HCT116 (cell line): ENCODE measurements at regions not wholly inside any gene's neighbourhood (a gene's known extent, or its start where the extent isn't known, plus 50 kb on each side); places are given as distances from the start of the nearest gene placed in this dataset.

Experiments
- ATAC-seq: fragments of 200-7000 bp; cut with Tn5 transposase; 2 replicates; pipeline ENCODE4 v1.9.1; 2020; ENCODE audit warnings: mild to moderate bottlenecking, moderate library complexity
- BruUV-seq: library from RNA; stranded (reverse); fragments of 400-500 nt; replicated peaks from 2 replicates; lab custom pipeline; 2021; lab: Mats Ljungman, UMichigan
- CTCF ChIA-PET: fragments of 300-600 bp; sonication (Branson Sonifier 250); formaldehyde crosslinking; loops from one replicate; lab custom pipeline; 2021; ENCODE audit warnings: antibody characterized with exemption; lab: Charles Lee
- POLR2A ChIA-PET: fragments of 300-600, 350-600 bp; sonication (Branson Sonifier 250); formaldehyde crosslinking; loops from one replicate; lab custom pipeline; 2021; ENCODE audit warnings: antibody characterized with exemption; lab: Charles Lee
- RAD21 ChIA-PET, 2 experiments: fragments of 300-600 bp; sonication (Branson Sonifier 250); formaldehyde crosslinking; loops; one replicate each; lab custom pipeline; 2023; ENCODE audit warnings: low total read pairs in 2 of 2; ENCODE audit not compliant: uncharacterized antibody in 2 of 2, unreplicated experiment in 2 of 2, low non-redundant PET in 1 of 2; lab: Charles Lee
- DNase-seq: peaks from one replicate; pipeline ENCODE4 v3.0.0-alpha.2; 2010; ENCODE audit warnings: low read depth, low spot score
- H2AFZ ChIP-seq: fragments of 200-600 bp; shearing (Covaris generic), sonication (generic); 2 replicates; pipeline ENCODE4 v1.6.1; 2017; ENCODE audit warnings: low read depth, mixed run types, mixed read lengths, antibody characterized with exemption, low read length; ENCODE audit not compliant: poor library complexity, severe bottlenecking
- H3K27ac ChIP-seq: 2 replicates; pipeline ENCODE4 v1.5.1; 2012; ENCODE audit warnings: low read depth, low read length
- H3K27me3 ChIP-seq: fragments of 200-600 bp; sonication (generic); 2 replicates; pipeline ENCODE4 v1.6.1; 2016; ENCODE audit warnings: mixed run types, low read length, mixed read lengths; ENCODE audit not compliant: insufficient read depth
- H3K36me3 ChIP-seq, 2 experiments: fragments of 200-500 bp in 1 of 2; fragments of 200-600 bp in 1 of 2; sonication (Bioruptor generic) in 1 of 2; sonication (generic) in 1 of 2; 2 replicates each; pipeline versions ENCODE4 v1.5.1 to v1.6.1; 2014 to 2016; ENCODE audit warnings: low read length in 2 of 2, inconsistent platforms in 1 of 2, mixed read lengths in 1 of 2, mixed run types in 1 of 2; ENCODE audit not compliant: insufficient read depth in 2 of 2, control insufficient read depth in 1 of 2
- H3K4me1 ChIP-seq, 2 experiments: fragments of 200-600 bp in 1 of 2; sonication (generic) in 1 of 2; 2 replicates each; pipeline versions ENCODE4 v1.5.1 to v1.6.1; 2012 to 2017; ENCODE audit warnings: low read length in 2 of 2, inconsistent platforms in 1 of 2, mild to moderate bottlenecking in 1 of 2, mixed read lengths in 1 of 2, mixed run types in 1 of 2, moderate library complexity in 1 of 2; ENCODE audit not compliant: insufficient read depth in 2 of 2, control insufficient read depth in 1 of 2
- H3K4me2 ChIP-seq: fragments of 200-600 bp; sonication (generic); 2 replicates; pipeline ENCODE4 v1.6.1; 2017; ENCODE audit warnings: mixed run types, low read length, mixed read lengths
- H3K4me3 ChIP-seq, 2 experiments: fragments of 200-600 bp in 1 of 2; sonication (generic) in 1 of 2; replicated peaks in 1 of 2; 2 replicates each; pipeline ENCODE4 v1.5.1; 2011 to 2016; ENCODE audit warnings: low read length in 2 of 2, control low read depth in 1 of 2, low read depth in 1 of 2, mild to moderate bottlenecking in 1 of 2, mixed read lengths in 1 of 2, mixed run types in 1 of 2
- H3K79me2 ChIP-seq: fragments of 200-600 bp; sonication (generic); 2 replicates; pipeline ENCODE4 v1.6.1; 2017; ENCODE audit warnings: mild to moderate bottlenecking, mixed run types, low read length, moderate library complexity, mixed read lengths; ENCODE audit not compliant: insufficient read depth
- H3K9ac ChIP-seq: fragments of 200-600 bp; sonication (generic); 2 replicates; pipeline ENCODE4 v1.6.1; 2016; ENCODE audit warnings: low read length, mixed read lengths
- H3K9me2 ChIP-seq: fragments of 200-600 bp; sonication (generic), shearing (Covaris generic); 2 replicates; pipeline ENCODE4 v1.6.1; 2017; ENCODE audit warnings: mixed run types, mild to moderate bottlenecking, moderate library complexity; ENCODE audit not compliant: insufficient read depth
- H3K9me3 ChIP-seq, 2 experiments: fragments of 200-500 bp in 1 of 2; fragments of 200-600 bp in 1 of 2; sonication (Bioruptor generic) in 1 of 2; sonication (generic) in 1 of 2; 2 replicates each; pipeline ENCODE4 v1.6.1; 2014 to 2017; ENCODE audit warnings: low read length in 2 of 2, mixed read lengths in 2 of 2, inconsistent platforms in 1 of 2, low read depth in 1 of 2, mild to moderate bottlenecking in 1 of 2, mixed run types in 1 of 2, moderate library complexity in 1 of 2; ENCODE audit not compliant: control insufficient read depth in 1 of 2, insufficient read depth in 1 of 2
- H4K20me1 ChIP-seq: fragments of 200-600 bp; sonication (generic), shearing (Covaris generic); 2 replicates; pipeline ENCODE4 v1.6.1; 2017; ENCODE audit warnings: mixed run types, mild to moderate bottlenecking, moderate library complexity; ENCODE audit not compliant: insufficient read depth
- CEBPB ChIP-seq: IDR thresholded peaks from 2 replicates; pipeline ENCODE4 v1.6.1; 2012; ENCODE audit warnings: low read depth
- CTCF ChIP-seq, 3 experiments: fragments of 200-600 bp in 1 of 3; sonication (generic) in 1 of 3; IDR thresholded peaks in 2 of 3; conservative IDR thresholded peaks in 1 of 3; 2 replicates each; pipeline ENCODE4 v1.5.1; 2012 to 2017; ENCODE audit warnings: low read depth in 2 of 3, low read length in 2 of 3, antibody characterized with exemption in 1 of 3, borderline replicate concordance in 1 of 3, control low read depth in 1 of 3, mild to moderate bottlenecking in 1 of 3, mixed read lengths in 1 of 3, mixed run types in 1 of 3, moderate library complexity in 1 of 3; ENCODE audit not compliant: insufficient read depth in 1 of 3
- ELF1 ChIP-seq: IDR thresholded peaks from 2 replicates; pipeline ENCODE4 v1.6.1; 2012; ENCODE audit warnings: low read depth, borderline replicate concordance
- EZH2 ChIP-seq: fragments of 200-600 bp; sonication (generic); IDR thresholded peaks from 2 replicates; pipeline ENCODE4 v1.6.1; 2017; ENCODE audit warnings: antibody characterized with exemption, mixed run types
- MAX ChIP-seq: IDR thresholded peaks from 2 replicates; pipeline ENCODE4 v1.6.1; 2012
- RAD21 ChIP-seq: IDR thresholded peaks from 2 replicates; pipeline ENCODE4 v1.6.1; 2012; ENCODE audit warnings: low read depth, mild to moderate bottlenecking
- SIN3A ChIP-seq: IDR thresholded peaks from 2 replicates; pipeline ENCODE4 v1.6.1; 2012; ENCODE audit warnings: low read depth
- SRF ChIP-seq: IDR thresholded peaks from 2 replicates; pipeline ENCODE4 v1.6.1; 2012; ENCODE audit warnings: low read depth
- ZNF274 ChIP-seq: fragments of 200-500 bp; sonication (Bioruptor generic); IDR thresholded peaks from 2 replicates; pipeline ENCODE4 v1.6.1; 2014; ENCODE audit warnings: mild to moderate bottlenecking, low read depth, low read length, inconsistent platforms
- intact Hi-C: fragments of 100-400 bp; cut with micrococcal nuclease; formaldehyde crosslinking; loops from 2 replicates; pipeline ENCODE4 v1.10.0; 2022
- TF ChIP-seq, protein P1 (sequence below): IDR thresholded peaks from 2 replicates; pipeline ENCODE4 v1.6.1; 2011; ENCODE audit warnings: mild to moderate bottlenecking, low read length, moderate library complexity; ENCODE audit not compliant: insufficient replicate concordance; ENCODE audit errors: extremely low read depth

GRCh38 chr6:170463101-170463721 lies 89.9 kb downstream of the PSMB1 start:
- no peak overlapping the region for H3K27ac ChIP-seq
- no peak overlapping the region for H2AFZ ChIP-seq
- RAD21 ChIA-PET: no interaction called here
- TF ChIP-seq SRF: no peak
- no peak for TF ChIP-seq ELF1
- TF ChIP-seq, protein P1, sequence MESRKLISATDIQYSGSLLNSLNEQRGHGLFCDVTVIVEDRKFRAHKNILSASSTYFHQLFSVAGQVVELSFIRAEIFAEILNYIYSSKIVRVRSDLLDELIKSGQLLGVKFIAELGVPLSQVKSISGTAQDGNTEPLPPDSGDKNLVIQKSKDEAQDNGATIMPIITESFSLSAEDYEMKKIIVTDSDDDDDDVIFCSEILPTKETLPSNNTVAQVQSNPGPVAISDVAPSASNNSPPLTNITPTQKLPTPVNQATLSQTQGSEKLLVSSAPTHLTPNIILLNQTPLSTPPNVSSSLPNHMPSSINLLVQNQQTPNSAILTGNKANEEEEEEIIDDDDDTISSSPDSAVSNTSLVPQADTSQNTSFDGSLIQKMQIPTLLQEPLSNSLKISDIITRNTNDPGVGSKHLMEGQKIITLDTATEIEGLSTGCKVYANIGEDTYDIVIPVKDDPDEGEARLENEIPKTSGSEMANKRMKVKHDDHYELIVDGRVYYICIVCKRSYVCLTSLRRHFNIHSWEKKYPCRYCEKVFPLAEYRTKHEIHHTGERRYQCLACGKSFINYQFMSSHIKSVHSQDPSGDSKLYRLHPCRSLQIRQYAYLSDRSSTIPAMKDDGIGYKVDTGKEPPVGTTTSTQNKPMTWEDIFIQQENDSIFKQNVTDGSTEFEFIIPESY: no peak
- no peak for TF ChIP-seq MAX
- TF ChIP-seq SIN3A: no peak
- no peak for TF ChIP-seq RAD21
- TF ChIP-seq ZNF274: no peak
- TF ChIP-seq EZH2: no peak
- TF ChIP-seq CEBPB: no peak
- TF ChIP-seq CTCF (IDR thresholded peaks at IDR 0.05 in 2 of 3, conservative IDR thresholded peaks at IDR 0.05 in 1 of 3; ENCODE audit: borderline replicate concordance in 1 of 3, insufficient read depth in 1 of 3, low read depth in 2 of 3, low read length in 2 of 3): no peak
- TF ChIP-seq, all 23 proteins: peak for 0
- no peak for ATAC-seq
- no peaks in the 10 kb centered on the region for H3K79me2 ChIP-seq
- no TSS peak for BruUV-seq
- intact Hi-C loops: no loop called here
- H3K4me2 ChIP-seq: no peak overlapping the region
- no peak overlapping the region for H3K9ac ChIP-seq
- H3K4me1 ChIP-seq: no peaks in the 10 kb centered on the region
- POLR2A ChIA-PET: no interaction called here
- DNase-seq: no peak
- CTCF ChIA-PET: no interaction called here
- H4K20me1 ChIP-seq: no peaks in the 10 kb centered on the region
- H3K36me3 ChIP-seq: no peaks in the 10 kb centered on the region
- H3K27me3 ChIP-seq: peaks cover 16% of the 10 kb centered on the region; the same call in 1 of the 2 replicates
- H3K4me3 ChIP-seq: no peak overlapping the region
- peaks cover 9 to 11% of the 10 kb centered on the region in 2 experiments; a peak in 2 of 4 replicates for H3K9me3 ChIP-seq
- H3K9me2 ChIP-seq: no peaks in the 10 kb centered on the region
